Activated CD4-positive, alpha-beta memory T cell treated with anti-CD3 and anti-CD28 coated beads for 36 hours (primary cell): ENCODE measurements at regions not wholly inside any gene's neighbourhood (a gene's known extent, or its start where the extent isn't known, plus 50 kb on each side); places are given as distances from the start of the nearest gene placed in this dataset.

ENCODE experiments used
- CTCF ChIA-PET: fragments of 350-600 bp; sonication (Branson Sonifier 250); formaldehyde crosslinking; loops from one replicate; lab custom pipeline; 2021; ENCODE audit warnings: antibody characterized with exemption, inconsistent platforms; lab: Charles Lee
- POLR2A ChIA-PET: fragments of 350-600 bp; sonication (Branson Sonifier 250); formaldehyde crosslinking; loops from one replicate; lab custom pipeline; 2021; ENCODE audit warnings: antibody characterized with exemption; lab: Charles Lee
- DNase-seq: peaks from one replicate; pipeline ENCODE4 v3.0.0-alpha.2; 2020
- H3K27ac Mint-ChIP-seq: one replicate; pipeline ENCODE4 v1.8.0; 2021; ENCODE audit warnings: mixed read lengths
- H3K27me3 Mint-ChIP-seq: one replicate; pipeline ENCODE4 v1.8.0; 2021; ENCODE audit warnings: mixed read lengths
- H3K36me3 Mint-ChIP-seq: one replicate; pipeline ENCODE4 v1.8.0; 2021; ENCODE audit warnings: mixed read lengths
- H3K4me1 Mint-ChIP-seq: one replicate; pipeline ENCODE4 v1.8.0; 2021; ENCODE audit warnings: low read depth, mixed read lengths
- H3K4me3 Mint-ChIP-seq: one replicate; pipeline ENCODE4 v1.8.0; 2021; ENCODE audit warnings: mild to moderate bottlenecking, mixed read lengths
- H3K9me3 Mint-ChIP-seq: one replicate; pipeline ENCODE4 v1.8.0; 2021; ENCODE audit warnings: mixed read lengths
- intact Hi-C: fragments of 100-400 bp; cut with micrococcal nuclease; formaldehyde crosslinking; loops from one replicate; pipeline ENCODE4 v1.15.1; 2023

- Mint-ChIP-seq H3K4me1 (no peaks in the 10 kb centered on the region), H3K27ac (no peak overlapping the region), H3K27me3 (peaks cover 24% of the 10 kb centered on the region), H3K9me3 (no peaks in the 10 kb centered on the region), H3K36me3 (no peaks in the 10 kb centered on the region), H3K4me3 (no peak overlapping the region)
- CTCF ChIA-PET = no interaction called here
- intact Hi-C loops = no loop called here
- POLR2A ChIA-PET = no interaction called here
- DNase-seq = no peak
Measured at GRCh38 chr2:200752835-200753234, 58.9 kb upstream of the BZW1 start.

DNA sequence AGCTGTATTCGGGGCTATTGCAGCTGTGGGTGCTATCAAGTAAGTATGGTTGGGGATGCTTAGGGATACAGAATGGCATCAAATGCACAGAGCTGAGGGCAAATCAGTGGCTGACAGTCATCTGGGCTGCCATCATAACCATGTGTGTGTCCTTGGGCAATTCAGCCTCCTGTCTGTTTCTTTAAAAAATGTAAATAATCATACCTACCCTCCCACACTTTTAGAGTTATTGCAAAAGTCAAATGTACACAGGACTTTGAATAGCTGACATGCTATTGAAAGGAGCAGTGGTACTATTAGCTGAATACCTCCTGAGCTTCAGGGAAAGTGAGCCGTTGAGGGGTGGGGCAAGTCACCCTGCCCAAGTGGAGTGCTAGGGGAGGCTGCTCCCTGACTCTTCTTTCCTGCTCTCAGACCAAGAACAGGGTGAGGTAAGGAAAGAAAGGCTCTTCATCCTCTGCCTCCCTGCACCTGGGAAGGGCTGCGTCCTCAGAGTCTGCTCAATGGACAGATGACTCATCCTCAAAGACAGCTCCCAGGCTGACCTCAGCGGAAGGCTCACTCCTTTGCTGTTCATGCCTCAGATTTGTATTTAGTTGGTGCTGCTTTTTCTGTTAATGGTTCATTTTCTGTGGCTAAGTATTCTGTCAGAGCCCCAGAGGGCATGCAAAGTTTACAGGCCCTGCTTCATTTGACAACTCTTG is 54.9 kb upstream of the BZW1 start:
- POLR2A ChIA-PET = interaction anchor here (1.0 kb wide), 1 partner anchor 11 kb away, joined by 3 read pairs; no protein-coding TSS in a partner anchor
- no peak overlapping the region for H3K4me3 Mint-ChIP-seq
- H3K27ac Mint-ChIP-seq = no peak overlapping the region
- H3K4me1 Mint-ChIP-seq = no peaks in the 10 kb centered on the region
- DNase-seq = no peak
- H3K36me3 Mint-ChIP-seq = no peaks in the 10 kb centered on the region
- CTCF ChIA-PET = interaction anchor here (1.2 kb wide), 1 partner anchor 14 kb away, joined by 3 read pairs; no protein-coding TSS in a partner anchor
- intact Hi-C loops = no loop called here
- H3K27me3 Mint-ChIP-seq = peaks cover 19% of the 10 kb centered on the region
- no peaks in the 10 kb centered on the region for H3K9me3 Mint-ChIP-seq

GRCh38 chr2:200757399-200757798 is 54.3 kb upstream of the BZW1 start:
- Mint-ChIP-seq H3K27me3 (peaks cover 15% of the 10 kb centered on the region), H3K4me1 (no peaks in the 10 kb centered on the region), H3K27ac (no peak overlapping the region), H3K9me3 (no peaks in the 10 kb centered on the region), H3K36me3 (no peaks in the 10 kb centered on the region), H3K4me3 (no peak overlapping the region)
- ChIA-PET CTCF (no interaction called here), POLR2A (no interaction called here)
- no peak for DNase-seq
- intact Hi-C loops = no loop called here

DNA sequence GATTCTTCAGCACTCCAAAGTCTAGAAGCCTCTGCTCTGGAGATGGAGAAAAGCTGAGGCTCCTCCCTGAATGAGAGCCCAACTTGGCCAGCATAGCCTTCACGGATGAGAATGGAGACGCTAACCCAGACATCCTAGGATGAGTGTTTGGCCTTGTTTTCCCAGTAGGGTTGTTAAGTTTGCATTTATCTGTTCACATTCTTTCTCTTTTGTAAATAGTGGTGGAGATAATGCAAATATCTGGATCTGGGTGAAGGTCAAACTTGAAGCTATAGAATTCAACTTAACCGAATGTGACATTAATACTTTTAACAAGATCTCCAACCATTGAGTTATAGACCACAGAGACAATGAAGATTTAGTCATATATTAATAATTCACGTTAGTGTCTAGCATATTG is 53.4 kb upstream of the BZW1 start:
- H3K4me1 Mint-ChIP-seq = peaks cover 3% of the 10 kb centered on the region
- CTCF ChIA-PET = interaction anchor here (1.2 kb wide), 1 partner anchor 23 kb away, joined by 3 read pairs; no protein-coding TSS in a partner anchor
- no peak overlapping the region for H3K27ac Mint-ChIP-seq
- intact Hi-C loops = no loop called here
- no peaks in the 10 kb centered on the region for H3K36me3 Mint-ChIP-seq
- H3K4me3 Mint-ChIP-seq = no peak overlapping the region
- H3K9me3 Mint-ChIP-seq = no peaks in the 10 kb centered on the region
- H3K27me3 Mint-ChIP-seq = peaks cover 15% of the 10 kb centered on the region
- no peak for DNase-seq
- POLR2A ChIA-PET = no interaction called here

- no peak overlapping the region for H3K4me3 Mint-ChIP-seq
Measured at GRCh38 chr2:200761266-200761665, 50.4 kb upstream of the BZW1 start.

More at GRCh38 chr2:200761266-200761665, 50.4 kb upstream of the BZW1 start:
- intact Hi-C loops = no loop called here
- H3K27me3 Mint-ChIP-seq = peaks cover 7% of the 10 kb centered on the region
- no peak for DNase-seq
- H3K9me3 Mint-ChIP-seq = no peaks in the 10 kb centered on the region
- peaks cover 30% of the 10 kb centered on the region for H3K4me1 Mint-ChIP-seq
- no peaks in the 10 kb centered on the region for H3K36me3 Mint-ChIP-seq
- ChIA-PET CTCF (no interaction called here), POLR2A (no interaction called here)
- H3K27ac Mint-ChIP-seq = no peak overlapping the region
